H1 (cell line): ENCODE measurements at regions not wholly inside any gene's neighbourhood (a gene's known extent, or its start where the extent isn't known, plus 50 kb on each side); places are given as distances from the start of the nearest gene placed in this dataset.

ENCODE experiments used
- BRCA1 ChIP-seq: IDR thresholded peaks from 2 replicates; pipeline ENCODE4 v1.6.1; 2012; ENCODE audit warnings: low read depth, low read length, improper control_type of control experiment
- CTCF ChIP-seq, 3 experiments: IDR thresholded peaks; 1 replicate in 2 of 3; 2 replicates in 1 of 3; pipeline versions ENCODE4 v1.5.1 to v1.6.1; 2011; ENCODE audit warnings: low read length in 3 of 3, mild to moderate bottlenecking in 3 of 3, inconsistent platforms in 2 of 3, low read depth in 1 of 3, moderate library complexity in 1 of 3; ENCODE audit not compliant: insufficient read depth in 1 of 3; ENCODE audit errors: control extremely low read depth in 1 of 3
- EZH2 ChIP-seq: fragments of 200-600 bp; sonication (generic); IDR thresholded peaks from 2 replicates; pipeline ENCODE4 v1.7.1; 2012; ENCODE audit warnings: low read depth, mild to moderate bottlenecking, moderate library complexity, low read length, inconsistent platforms; ENCODE audit not compliant: severe bottlenecking
- JUND ChIP-seq: IDR thresholded peaks from 2 replicates; pipeline ENCODE4 v1.6.1; 2011; ENCODE audit warnings: mild to moderate bottlenecking, improper control_type of control experiment, low read length
- MAFK ChIP-seq: IDR thresholded peaks from 2 replicates; pipeline ENCODE4 v1.6.1; 2012; ENCODE audit warnings: low read depth, mild to moderate bottlenecking, improper control_type of control experiment, low read length
- POLR2A ChIP-seq, 2 experiments: IDR thresholded peaks; 1 replicate in 1 of 2; 2 replicates in 1 of 2; pipeline ENCODE4 v1.6.1; 2011; ENCODE audit warnings: low read depth in 2 of 2, low read length in 2 of 2, mild to moderate bottlenecking in 2 of 2; ENCODE audit errors: control extremely low read depth in 1 of 2
- POLR2AphosphoS5 ChIP-seq: IDR thresholded peaks from 2 replicates; pipeline ENCODE4 v1.6.1; 2011; ENCODE audit warnings: low read depth, low read length
- RAD21 ChIP-seq, 2 experiments: IDR thresholded peaks in 1 of 2; conservative IDR thresholded peaks in 1 of 2; 2 replicates each; pipeline ENCODE4 v1.6.1; 2011; ENCODE audit warnings: low read depth in 2 of 2, low read length in 2 of 2, improper control_type of control experiment in 1 of 2, inconsistent platforms in 1 of 2, mild to moderate bottlenecking in 1 of 2, moderate library complexity in 1 of 2
- SP2 ChIP-seq: IDR thresholded peaks from 2 replicates; pipeline ENCODE4 v1.6.1; 2012; ENCODE audit warnings: mild to moderate bottlenecking, low read length, inconsistent platforms
- TEAD4 ChIP-seq: IDR thresholded peaks from 2 replicates; pipeline ENCODE4 v1.6.1; 2012; ENCODE audit warnings: low read depth, low read length, inconsistent platforms, mixed read lengths
- USF2 ChIP-seq: IDR thresholded peaks from 2 replicates; pipeline ENCODE4 v1.6.1; 2011; ENCODE audit warnings: low read length, improper control_type of control experiment

- TF ChIP-seq CTCF (IDR thresholded peaks at IDR 0.05; ENCODE audit: control extremely low read depth in 1 of 3, insufficient read depth in 1 of 3, low read depth in 1 of 3, low read length in 3 of 3) = no peak
- no peak for TF ChIP-seq RAD21 (IDR thresholded peaks at IDR 0.05 in 1 of 2, conservative IDR thresholded peaks at IDR 0.05 in 1 of 2; ENCODE audit: low read depth in 2 of 2, low read length in 2 of 2)
- TF ChIP-seq EZH2 = no peak
- TF ChIP-seq TEAD4 = no peak
- TF ChIP-seq POLR2A (IDR thresholded peaks at IDR 0.05; ENCODE audit: control extremely low read depth in 1 of 2, low read depth in 2 of 2, low read length in 2 of 2) = no peak
- TF ChIP-seq SP2 = no peak
- no peak for TF ChIP-seq MAFK
- TF ChIP-seq JUND = no peak
- no peak for TF ChIP-seq USF2
- TF ChIP-seq POLR2AphosphoS5 = no peak
- TF ChIP-seq BRCA1 = no peak
Observed at GRCh38 chr12:20044351-20044750, 324.0 kb upstream of the PDE3A start.
